HepG2 (cell line): ENCODE measurements at regions not wholly inside any gene's neighbourhood (a gene's known extent, or its start where the extent isn't known, plus 50 kb on each side); places are given as distances from the start of the nearest gene placed in this dataset.
A peak's percentile ranks its signal among the peaks of the same experiment; 100 is the strongest.

Experiments used
- ATAC-seq: fragments of 200-7000 bp; cut with Tn5 transposase; 3 replicates; pipeline ENCODE4 v1.9.1; 2020; ENCODE audit warnings: mild to moderate bottlenecking, moderate library complexity
- BruUV-seq: library from RNA; stranded (reverse); fragments of 400-500 nt; replicated peaks from 2 replicates; lab custom pipeline; 2021; lab: Mats Ljungman, UMichigan
- CTCF ChIA-PET: fragments of 300-600 bp; formaldehyde crosslinking; extraction: SDS; loops from one replicate; lab custom pipeline; 2021; ENCODE audit warnings: low total read pairs, inconsistent platforms, low intra/inter-chr PET ratio; lab: Yijun Ruan, JAX
- POLR2A ChIA-PET: fragments of 350-600 bp; sonication (Branson Sonifier 250); formaldehyde crosslinking; loops from one replicate; lab custom pipeline; 2020; ENCODE audit warnings: antibody characterized with exemption, inconsistent platforms; lab: Yijun Ruan, JAX
- DNase-seq: peaks from one replicate; pipeline ENCODE4 v3.0.0-alpha.2; 2015; ENCODE audit warnings: low spot score
- FAIRE-seq: peaks from 3 replicates; lab custom pipeline; 2011; peaks lifted over from hg19 to GRCh38; lab: Jason Lieb, UNC
- H2AFZ ChIP-seq: one replicate; pipeline ENCODE4 v1.6.1; 2011; ENCODE audit warnings: low read length, inconsistent platforms
- H3K27ac ChIP-seq: fragments of 300-600 bp; 3 replicates; pipeline ENCODE4 v1.8.0; 2011; ENCODE audit warnings: mixed run types, mild to moderate bottlenecking, mixed read lengths, low read length, inconsistent platforms; ENCODE audit not compliant: insufficient read depth; ENCODE audit errors: extremely low read length
- H3K27me3 ChIP-seq, 2 experiments: fragments of 200-600 bp in 1 of 2; 2 replicates in 1 of 2; 3 replicates in 1 of 2; pipeline versions ENCODE4 v1.6.0 to v1.8.0; 2011; ENCODE audit warnings: low read length in 2 of 2, mild to moderate bottlenecking in 2 of 2, moderate library complexity in 2 of 2, inconsistent platforms in 1 of 2; ENCODE audit not compliant: insufficient read depth in 2 of 2, control insufficient read depth in 1 of 2
- H3K36me3 ChIP-seq, 2 experiments: fragments of 200-600 bp in 1 of 2; replicated peaks in 1 of 2; 2 replicates in 1 of 2; 3 replicates in 1 of 2; pipeline versions ENCODE4 v1.5.1 to v1.8.0; 2011; ENCODE audit warnings: low read length in 2 of 2, inconsistent platforms in 1 of 2; ENCODE audit not compliant: insufficient read depth in 2 of 2, control insufficient read depth in 1 of 2
- H3K4me1 ChIP-seq: 2 replicates; pipeline ENCODE4 v1.5.1; 2012; ENCODE audit warnings: low read length, inconsistent platforms; ENCODE audit not compliant: insufficient read depth
- H3K4me2 ChIP-seq: 2 replicates; pipeline ENCODE4 v1.6.0; 2011; ENCODE audit warnings: low read depth, low read length, inconsistent platforms
- H3K4me3 ChIP-seq, 3 experiments: fragments of 200-600 bp in 1 of 3; sonication (generic), shearing (Covaris generic) in 1 of 3; replicated peaks in 1 of 3; 2 replicates each; pipeline ENCODE4 v1.5.1; 2011 to 2016; ENCODE audit warnings: low read length in 3 of 3, inconsistent platforms in 2 of 3, low read depth in 2 of 3, mild to moderate bottlenecking in 2 of 3, control low read depth in 1 of 3, mixed read lengths in 1 of 3; ENCODE audit not compliant: insufficient read depth in 1 of 3
- H3K79me2 ChIP-seq: one replicate; pipeline ENCODE4 v1.6.1; 2011; ENCODE audit warnings: low read length, inconsistent platforms; ENCODE audit not compliant: insufficient read depth
- H3K9ac ChIP-seq: 2 replicates; pipeline ENCODE4 v1.6.0; 2011; ENCODE audit warnings: mild to moderate bottlenecking, low read depth, low read length, inconsistent platforms; ENCODE audit not compliant: insufficient read depth
- H3K9me3 ChIP-seq: 2 replicates; pipeline ENCODE4 v1.5.1; 2012; ENCODE audit warnings: mild to moderate bottlenecking, low read length
- H4K20me1 ChIP-seq: 2 replicates; pipeline ENCODE4 v1.6.0; 2011; ENCODE audit warnings: inconsistent platforms, mild to moderate bottlenecking, low read length, moderate library complexity; ENCODE audit not compliant: insufficient read depth
- AHR ChIP-seq: IDR thresholded peaks from 2 replicates; pipeline ENCODE4 v1.6.1; 2018; ENCODE audit warnings: missing genetic modification reagents, missing compliant biosample characterization
- BCL6 ChIP-seq: IDR thresholded peaks from 2 replicates; pipeline ENCODE4 v1.6.1; 2016; ENCODE audit warnings: missing genetic modification reagents, missing compliant biosample characterization
- GTF2F1 ChIP-seq: fragments of 150-350 bp; IDR thresholded peaks from 2 replicates; pipeline ENCODE4 v1.6.1; 2014; ENCODE audit warnings: low read length
- HNF4A ChIP-seq: sonication (generic); formaldehyde crosslinking; IDR thresholded peaks from 2 replicates; pipeline ENCODE4 v1.4.0; 2020; ENCODE audit warnings: missing genetic modification reagents
- NCOR1 ChIP-seq: fragments of 200-600 bp; sonication (generic); IDR thresholded peaks from 2 replicates; pipeline ENCODE4 v1.7.0; 2017; ENCODE audit warnings: antibody characterized with exemption, low read length, borderline replicate concordance
- NFIC ChIP-seq: IDR thresholded peaks from 2 replicates; pipeline ENCODE4 v1.6.1; 2012; ENCODE audit warnings: mild to moderate bottlenecking, low read length, inconsistent platforms
- POGZ ChIP-seq: sonication (generic); formaldehyde crosslinking; IDR thresholded peaks from 2 replicates; pipeline ENCODE4 v1.4.0; 2020; ENCODE audit warnings: mild to moderate bottlenecking, missing genetic modification reagents
- RARA ChIP-seq: IDR thresholded peaks from 2 replicates; pipeline ENCODE4 v1.6.1; 2016; ENCODE audit warnings: missing genetic modification reagents, missing compliant biosample characterization
- RFX3 ChIP-seq: IDR thresholded peaks from 2 replicates; pipeline ENCODE4 v1.6.1; 2016; ENCODE audit warnings: missing biosample characterization, missing genetic modification reagents
- SKI ChIP-seq: fragments of 450-650 bp; IDR thresholded peaks from one replicate; pipeline ENCODE4 v1.6.1; 2018; ENCODE audit warnings: mild to moderate bottlenecking; ENCODE audit not compliant: partially characterized antibody
- SPEN ChIP-seq: sonication (generic); formaldehyde crosslinking; IDR thresholded peaks from 2 replicates; pipeline ENCODE4 v1.5.1; 2020; ENCODE audit warnings: low read depth, mild to moderate bottlenecking, missing genetic modification reagents
- STAG1 ChIP-seq: sonication (generic); formaldehyde crosslinking; IDR thresholded peaks from 2 replicates; pipeline ENCODE4 v1.4.0; 2020; ENCODE audit warnings: missing genetic modification reagents
- TBX2 ChIP-seq: sonication (generic); formaldehyde crosslinking; IDR thresholded peaks from 2 replicates; pipeline ENCODE4 v1.5.0; 2020; ENCODE audit warnings: missing genetic modification reagents, mild to moderate bottlenecking, borderline replicate concordance
- YY1 ChIP-seq: IDR thresholded peaks from 2 replicates; pipeline ENCODE4 v1.6.1; 2011; ENCODE audit warnings: low read length, low read depth, moderate library complexity, mild to moderate bottlenecking; ENCODE audit not compliant: insufficient read depth, insufficient replicate concordance
- ZNF629 ChIP-seq: sonication (generic); formaldehyde crosslinking; conservative IDR thresholded peaks from 2 replicates; pipeline ENCODE4 v1.5.0; 2020; ENCODE audit warnings: missing genetic modification reagents
- ZNF75D ChIP-seq: sonication (generic); formaldehyde crosslinking; IDR thresholded peaks from 2 replicates; pipeline ENCODE4 v1.8.1; 2023; ENCODE audit warnings: missing genetic modification reagents, mild to moderate bottlenecking, borderline replicate concordance
- WGBS: methylation state at CpG from one replicate; pipeline ENCODE4 v1.1.6; 2017; ENCODE audit warnings: low lambda C conversion rate; 5-methylcytosine and 5-hydroxymethylcytosine counted together
- in situ Hi-C: cut with HindIII; loops from 2 replicates; pipeline ENCODE4 v1.10.0; 2017; ENCODE audit warnings: low pct_unique_long_range_greater_than_20kb; ENCODE audit not compliant: extremely low pct_ligation_motif_present
- intact Hi-C: fragments of 100-400 bp; cut with micrococcal nuclease; formaldehyde crosslinking; loops from one replicate; pipeline ENCODE4 v1.10.0; 2022; ENCODE audit not compliant: unreplicated experiment
- TF ChIP-seq, protein P1 (sequence below): IDR thresholded peaks from 2 replicates; pipeline ENCODE4 v1.6.1; 2018; ENCODE audit warnings: missing genetic modification reagents, mild to moderate bottlenecking, missing compliant biosample characterization
- TF ChIP-seq, protein P2 (sequence below): IDR thresholded peaks from 2 replicates; pipeline ENCODE4 v1.6.1; 2012; ENCODE audit warnings: low read depth, low read length, improper control_type of control experiment
- TF ChIP-seq, protein P3 (sequence below): sonication (generic); formaldehyde crosslinking; IDR thresholded peaks from 2 replicates; pipeline ENCODE4 v1.4.0; 2020; ENCODE audit warnings: missing genetic modification reagents, mild to moderate bottlenecking, borderline replicate concordance

DNA sequence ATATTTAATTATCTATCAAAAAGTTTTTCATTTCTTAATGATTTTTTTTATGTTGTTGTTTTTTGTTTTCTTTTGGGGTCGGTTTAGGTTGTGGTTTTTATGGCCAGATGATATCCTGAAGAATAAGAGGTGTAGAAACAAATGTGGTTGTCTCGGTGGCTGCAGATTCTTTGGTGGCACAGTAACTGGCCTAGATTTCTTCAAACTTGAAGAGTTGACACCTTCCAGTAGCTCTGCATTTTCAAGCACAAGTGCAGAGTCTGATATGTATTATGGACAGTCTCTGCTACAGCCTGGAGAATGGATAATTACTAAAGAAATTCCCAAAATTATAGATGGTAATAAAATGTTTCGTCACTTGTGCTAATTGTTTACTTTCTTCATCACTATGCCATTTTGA lies 82.6 kb downstream of the BLTP1 start (continued):
- no peak for TF ChIP-seq ZNF75D

DNA sequence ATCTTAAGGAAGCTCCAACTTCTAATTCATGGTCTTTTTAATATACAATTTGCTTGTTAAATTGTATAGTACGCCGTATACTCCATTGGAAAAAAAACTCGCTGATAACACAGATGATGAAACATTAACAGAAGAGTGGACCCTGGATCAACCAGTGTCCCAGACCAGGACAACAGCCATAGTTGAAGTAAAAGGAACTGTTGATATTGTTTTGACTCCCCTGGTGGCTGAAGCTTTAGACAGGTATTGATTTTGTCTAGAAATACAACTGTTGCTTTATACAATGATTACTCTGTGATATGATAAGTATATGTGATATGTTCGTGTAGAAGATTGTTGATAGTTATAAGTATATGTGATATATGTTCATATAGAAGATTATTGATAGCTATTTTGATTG lies 91.7 kb downstream of the BLTP1 start:
- Histone ChIP-seq H3K79me2 (no peaks in the 10 kb centered on the region), H4K20me1 (no peaks in the 10 kb centered on the region), H3K9me3 (no peaks in the 10 kb centered on the region), H3K4me2 (no peak overlapping the region), H3K4me3 (no peak overlapping the region), H2AFZ (no peak overlapping the region), H3K27ac (no peak overlapping the region), H3K4me1 (peaks cover 8% of the 10 kb centered on the region; the same call in 1 of the 2 replicates), H3K27me3 (no peaks in the 10 kb centered on the region), H3K9ac (no peak overlapping the region), H3K36me3 (peaks cover 0 to 12% of the 10 kb centered on the region in 2 experiments; a peak in 3 of 5 replicates)
- FAIRE-seq, result no peak
- ATAC-seq, result peak; percentile 88
- BruUV-seq, result no TSS peak
- in situ Hi-C loops, result no loop called here
- peak; percentile 22 for DNase-seq
- ChIA-PET POLR2A (no interaction called here), CTCF (no interaction called here)
- intact Hi-C loops, result no loop called here
- WGBS, result 76% methylated on average over 4 of the region's 4 CpGs
- TF ChIP-seq AHR, result no peak
- no peak for TF ChIP-seq TBX2
- TF ChIP-seq, protein P1, sequence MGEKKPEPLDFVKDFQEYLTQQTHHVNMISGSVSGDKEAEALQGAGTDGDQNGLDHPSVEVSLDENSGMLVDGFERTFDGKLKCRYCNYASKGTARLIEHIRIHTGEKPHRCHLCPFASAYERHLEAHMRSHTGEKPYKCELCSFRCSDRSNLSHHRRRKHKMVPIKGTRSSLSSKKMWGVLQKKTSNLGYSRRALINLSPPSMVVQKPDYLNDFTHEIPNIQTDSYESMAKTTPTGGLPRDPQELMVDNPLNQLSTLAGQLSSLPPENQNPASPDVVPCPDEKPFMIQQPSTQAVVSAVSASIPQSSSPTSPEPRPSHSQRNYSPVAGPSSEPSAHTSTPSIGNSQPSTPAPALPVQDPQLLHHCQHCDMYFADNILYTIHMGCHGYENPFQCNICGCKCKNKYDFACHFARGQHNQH (CRISPR knock-in tag), result no peak
- TF ChIP-seq HNF4A (CRISPR knock-in tag), result peak; percentile 32; the same call in 1 of the 2 replicates
- no peak for TF ChIP-seq SPEN (CRISPR knock-in tag)
- TF ChIP-seq, protein P2, sequence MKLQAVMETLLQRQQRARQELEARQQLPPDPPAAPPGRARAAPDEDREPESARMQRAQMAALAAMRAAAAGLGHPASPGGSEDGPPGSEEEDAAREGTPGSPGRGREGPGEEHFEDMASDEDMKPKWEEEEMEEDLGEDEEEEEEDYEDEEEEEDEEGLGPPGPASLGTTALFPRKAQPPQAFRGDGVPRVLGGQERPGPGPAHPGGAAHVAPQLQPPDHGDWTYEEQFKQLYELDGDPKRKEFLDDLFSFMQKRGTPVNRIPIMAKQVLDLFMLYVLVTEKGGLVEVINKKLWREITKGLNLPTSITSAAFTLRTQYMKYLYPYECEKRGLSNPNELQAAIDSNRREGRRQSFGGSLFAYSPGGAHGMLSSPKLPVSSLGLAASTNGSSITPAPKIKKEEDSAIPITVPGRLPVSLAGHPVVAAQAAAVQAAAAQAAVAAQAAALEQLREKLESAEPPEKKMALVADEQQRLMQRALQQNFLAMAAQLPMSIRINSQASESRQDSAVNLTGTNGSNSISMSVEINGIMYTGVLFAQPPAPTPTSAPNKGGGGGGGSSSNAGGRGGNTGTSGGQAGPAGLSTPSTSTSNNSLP, result 0 out of 2 replicates have a peak, but pooled peaks have one; percentile 17
- peak; percentile 49; the same call in 1 of the 2 replicates for TF ChIP-seq NFIC
- no peak for TF ChIP-seq STAG1
- no peak for TF ChIP-seq ZNF629 (CRISPR knock-in tag)
- peak; percentile 66 for TF ChIP-seq SKI
- TF ChIP-seq, protein P3, sequence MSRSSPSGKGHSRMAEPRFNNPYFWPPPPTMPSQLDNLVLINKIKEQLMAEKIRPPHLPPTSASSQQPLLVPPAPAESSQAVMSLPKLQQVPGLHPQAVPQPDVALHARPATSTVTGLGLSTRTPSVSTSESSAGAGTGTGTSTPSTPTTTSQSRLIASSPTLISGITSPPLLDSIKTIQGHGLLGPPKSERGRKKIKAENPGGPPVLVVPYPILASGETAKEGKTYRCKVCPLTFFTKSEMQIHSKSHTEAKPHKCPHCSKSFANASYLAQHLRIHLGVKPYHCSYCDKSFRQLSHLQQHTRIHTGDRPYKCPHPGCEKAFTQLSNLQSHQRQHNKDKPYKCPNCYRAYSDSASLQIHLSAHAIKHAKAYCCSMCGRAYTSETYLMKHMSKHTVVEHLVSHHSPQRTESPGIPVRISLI (CRISPR knock-in tag), result peak; percentile 34; the same call in 1 of the 2 replicates
- TF ChIP-seq RFX3 (CRISPR knock-in tag), result no peak
- TF ChIP-seq RARA (CRISPR knock-in tag), result peak; percentile 23; the same call in 1 of the 2 replicates
- no peak for TF ChIP-seq YY1
- peak; percentile 20; the same call in 1 of the 2 replicates for TF ChIP-seq POGZ (CRISPR knock-in tag)
- peak; percentile 41; the same call in 1 of the 2 replicates for TF ChIP-seq NCOR1
- peak; percentile 98 for TF ChIP-seq BCL6 (CRISPR knock-in tag)
- no peak for TF ChIP-seq GTF2F1
